ENCODE measurements at regions not wholly inside any gene's neighbourhood (a gene's known extent, or its start where the extent isn't known, plus 50 kb on each side); places are given as distances from the start of the nearest gene placed in this dataset.

DNA sequence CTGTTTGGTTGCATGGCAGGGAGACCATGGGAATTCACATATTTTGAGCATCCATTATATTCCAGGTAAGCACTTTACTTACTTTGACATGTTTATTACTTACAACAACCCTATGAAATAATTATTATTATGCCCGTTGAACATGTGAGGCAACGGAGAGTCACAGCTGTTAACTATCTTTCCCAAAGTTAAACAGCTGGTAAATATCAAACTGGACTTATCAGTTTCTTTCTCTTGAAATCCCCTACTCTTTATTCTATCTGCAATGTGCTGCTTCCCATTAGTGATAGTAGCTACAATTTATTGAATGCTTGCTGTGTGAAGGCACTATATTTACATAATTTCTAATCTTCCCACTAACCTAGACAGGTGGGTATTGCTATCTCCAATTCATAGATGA is 847.7 kb upstream of the MAP3K7 start:
- H3K4me3 Mint-ChIP-seq: no peak overlapping the region

DNA sequence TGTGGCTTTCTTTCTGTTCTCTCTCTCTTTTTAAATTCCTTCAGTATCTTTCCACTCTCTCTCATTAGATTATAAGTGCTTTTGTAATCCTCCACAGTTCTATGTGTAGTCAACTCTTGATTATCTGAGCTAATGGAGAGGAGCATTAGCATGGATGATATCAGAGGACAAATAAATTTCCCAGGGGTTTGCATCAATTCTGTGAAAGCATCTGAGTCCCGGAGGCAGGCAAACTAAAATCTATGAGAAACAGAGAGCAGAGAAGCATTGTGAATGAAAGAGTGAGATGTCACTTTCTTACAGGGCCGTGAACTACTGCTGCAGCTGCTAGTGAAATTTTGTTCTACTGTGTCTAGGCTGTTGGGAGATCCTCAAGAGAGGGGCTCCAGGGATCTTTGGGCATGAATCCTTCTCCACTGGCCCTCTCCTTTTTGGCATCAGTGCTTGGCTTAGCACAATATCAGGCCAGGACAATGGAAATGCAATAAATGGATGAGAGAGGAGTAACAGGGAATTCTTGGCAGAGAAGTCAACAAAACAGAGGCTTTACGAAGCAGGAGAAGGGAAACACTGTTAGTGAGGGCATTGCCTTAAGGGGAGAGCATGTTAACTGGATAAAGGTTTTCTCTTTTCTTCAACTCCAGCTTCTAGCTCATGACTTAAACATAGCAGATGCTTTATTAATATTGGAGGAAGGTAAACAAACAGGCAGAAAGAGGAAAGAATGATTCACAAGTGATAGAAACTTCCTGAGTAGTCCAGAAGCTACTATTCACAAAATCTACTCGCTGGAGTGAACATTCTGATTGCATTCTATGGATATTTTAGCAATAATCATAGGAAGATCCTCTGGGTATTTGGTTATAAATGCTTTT is 847.0 kb upstream of the MAP3K7 start:
- H3K36me3 Mint-ChIP-seq (ENCODE audit: low read depth): no peaks in the 10 kb centered on the region
- H3K27ac Mint-ChIP-seq: no peak overlapping the region
- CTCF ChIA-PET: interaction anchor here (0.6 kb wide), 1 partner anchor 86 kb away, joined by 3 read pairs; no protein-coding TSS in a partner anchor
- no peak for DNase-seq
- no peak overlapping the region for H3K4me3 Mint-ChIP-seq
- H3K27me3 Mint-ChIP-seq (ENCODE audit: low read depth): no peaks in the 10 kb centered on the region
- no peaks in the 10 kb centered on the region for H3K4me1 Mint-ChIP-seq (ENCODE audit: low read depth)
- no peaks in the 10 kb centered on the region for H3K9me3 Mint-ChIP-seq
- intact Hi-C loops (cut with micrococcal nuclease): no loop called here

More for the DNA sequence above, 847.7 kb upstream of the MAP3K7 start:
- CTCF ChIA-PET: no interaction called here
- H3K36me3 Mint-ChIP-seq (ENCODE audit: low read depth): no peaks in the 10 kb centered on the region
- no peaks in the 10 kb centered on the region for H3K9me3 Mint-ChIP-seq
- H3K4me1 Mint-ChIP-seq (ENCODE audit: low read depth): no peaks in the 10 kb centered on the region
- DNase-seq: no peak
- H3K27ac Mint-ChIP-seq: no peak overlapping the region
- H3K27me3 Mint-ChIP-seq (ENCODE audit: low read depth): no peaks in the 10 kb centered on the region
- intact Hi-C loops (cut with micrococcal nuclease): no loop called here

DNA sequence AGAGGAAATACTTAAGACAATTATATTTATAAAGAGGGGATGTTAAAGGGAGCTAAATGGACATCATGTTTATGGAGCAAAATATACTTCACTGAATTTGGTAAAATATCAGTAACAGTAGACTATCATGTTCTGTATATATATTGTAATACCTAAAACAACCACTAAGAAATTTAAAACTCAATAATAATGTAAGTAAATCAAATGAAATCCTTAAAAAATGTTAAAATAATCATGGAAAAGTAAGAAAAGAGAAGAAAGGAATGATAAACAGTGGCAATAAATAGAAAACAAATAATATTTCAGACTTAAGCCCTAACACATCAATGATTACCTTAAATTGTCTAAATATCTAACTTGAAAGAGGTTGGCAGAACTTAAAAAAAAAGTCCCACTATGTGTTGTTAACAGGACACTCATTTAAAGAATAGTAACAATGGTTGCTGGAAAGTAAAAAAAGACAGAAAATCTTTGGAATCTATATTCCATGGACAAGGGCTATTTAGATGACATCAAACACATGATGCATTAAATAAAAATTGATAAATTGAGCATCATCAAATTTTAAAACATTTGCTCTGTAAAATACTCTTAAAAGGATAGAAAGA is 842.2 kb upstream of the MAP3K7 start:
- Mint-ChIP-seq H3K4me3 (no peak overlapping the region), H3K27me3 (ENCODE audit: low read depth) (no peaks in the 10 kb centered on the region), H3K9me3 (no peaks in the 10 kb centered on the region), H3K4me1 (ENCODE audit: low read depth) (no peaks in the 10 kb centered on the region), H3K27ac (no peak overlapping the region), H3K36me3 (ENCODE audit: low read depth) (no peaks in the 10 kb centered on the region)
- no peak for DNase-seq
- intact Hi-C loops (cut with micrococcal nuclease): no loop called here
- CTCF ChIA-PET: interaction anchor here (0.7 kb wide), 1 partner anchor 23 kb away, joined by 3 read pairs; no protein-coding TSS in a partner anchor

DNA sequence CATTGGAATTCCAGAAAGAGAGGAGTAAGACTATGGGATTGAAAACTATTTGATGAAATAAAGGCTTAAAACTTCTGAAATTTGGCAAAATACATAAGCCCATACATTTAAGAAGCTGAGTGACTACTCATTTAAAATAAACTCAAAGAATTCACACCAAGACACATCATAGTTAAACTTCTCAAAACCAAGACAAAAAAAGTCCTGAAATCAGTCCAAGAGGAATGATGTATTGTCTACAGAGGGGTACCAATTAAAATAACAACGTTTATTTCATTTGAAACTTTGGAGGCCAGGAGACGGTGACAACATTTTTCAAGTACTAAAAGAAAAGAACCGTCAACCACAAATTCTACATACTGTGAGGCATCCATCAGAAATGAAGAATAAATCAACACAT is 841.4 kb upstream of the MAP3K7 start:
- H3K9me3 Mint-ChIP-seq: no peaks in the 10 kb centered on the region
- no peak for DNase-seq
- no peaks in the 10 kb centered on the region for H3K27me3 Mint-ChIP-seq (ENCODE audit: low read depth)
- intact Hi-C loops (cut with micrococcal nuclease): no loop called here
- no peak overlapping the region for H3K4me3 Mint-ChIP-seq
- no peak overlapping the region for H3K27ac Mint-ChIP-seq
- CTCF ChIA-PET: interaction anchor here (1.5 kb wide), 1 partner anchor 10 kb away, joined by 4 read pairs; no protein-coding TSS in a partner anchor
- no peaks in the 10 kb centered on the region for H3K4me1 Mint-ChIP-seq (ENCODE audit: low read depth)
- no peaks in the 10 kb centered on the region for H3K36me3 Mint-ChIP-seq (ENCODE audit: low read depth)

DNA sequence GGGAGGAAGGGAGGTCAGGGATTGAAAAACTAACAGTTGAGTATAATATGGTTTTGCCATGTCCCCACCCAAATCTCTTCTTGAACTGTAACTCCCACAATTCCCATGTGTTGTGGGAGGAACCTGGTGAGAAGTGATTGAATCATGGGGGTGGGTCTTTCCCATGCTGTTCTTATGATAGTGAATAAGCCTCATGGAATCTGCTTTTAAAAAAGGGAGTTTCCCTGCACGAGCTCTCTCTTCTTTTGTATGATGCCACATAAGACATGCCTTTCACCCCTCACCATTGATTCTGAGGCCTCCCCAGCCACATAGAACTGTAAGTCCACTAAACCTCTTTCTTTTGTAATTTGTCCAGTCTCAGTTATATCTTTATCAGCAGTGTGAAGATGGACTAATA is 833.4 kb upstream of the MAP3K7 start:
- intact Hi-C loops (cut with micrococcal nuclease): no loop called here
- CTCF ChIA-PET: no interaction called here
- H3K4me1 Mint-ChIP-seq (ENCODE audit: low read depth): no peaks in the 10 kb centered on the region
- no peak overlapping the region for H3K4me3 Mint-ChIP-seq
- H3K27ac Mint-ChIP-seq: no peak overlapping the region
- no peak for DNase-seq
- peaks cover 15% of the 10 kb centered on the region for H3K9me3 Mint-ChIP-seq
- H3K27me3 Mint-ChIP-seq (ENCODE audit: low read depth): no peaks in the 10 kb centered on the region
- H3K36me3 Mint-ChIP-seq (ENCODE audit: low read depth): no peaks in the 10 kb centered on the region

DNA sequence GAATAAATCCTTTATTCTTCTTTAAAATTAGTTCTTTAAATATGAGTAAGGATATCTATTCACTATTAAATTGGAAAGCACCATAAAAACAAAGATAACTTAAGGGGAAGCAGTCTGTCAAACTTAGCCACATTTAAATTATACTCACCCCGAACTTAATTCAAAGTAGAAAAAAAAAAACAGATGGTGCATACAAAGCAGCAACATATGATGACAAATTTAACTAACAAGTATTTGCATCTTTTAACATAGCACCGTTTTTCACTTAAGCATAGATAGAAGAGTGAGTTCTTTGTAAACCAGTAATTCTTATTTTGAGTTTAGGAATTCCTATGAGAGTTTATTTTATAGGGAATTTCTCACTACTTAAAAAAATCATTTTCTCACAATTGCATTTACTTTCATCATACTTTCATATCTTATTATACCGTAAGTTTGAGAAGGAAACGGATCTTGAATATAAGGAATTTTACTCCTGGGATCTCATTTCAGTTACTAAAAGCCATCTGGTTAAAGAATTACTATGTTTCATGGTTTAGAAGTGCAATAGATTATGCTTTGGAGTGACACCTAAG is 828.2 kb upstream of the MAP3K7 start:
- Mint-ChIP-seq H3K4me3 (no peak overlapping the region), H3K36me3 (ENCODE audit: low read depth) (no peaks in the 10 kb centered on the region), H3K9me3 (peaks cover 6% of the 10 kb centered on the region), H3K4me1 (ENCODE audit: low read depth) (no peaks in the 10 kb centered on the region), H3K27me3 (ENCODE audit: low read depth) (no peaks in the 10 kb centered on the region), H3K27ac (no peak overlapping the region)
- CTCF ChIA-PET: no interaction called here
- intact Hi-C loops (cut with micrococcal nuclease): no loop called here
- no peak for DNase-seq

DNA sequence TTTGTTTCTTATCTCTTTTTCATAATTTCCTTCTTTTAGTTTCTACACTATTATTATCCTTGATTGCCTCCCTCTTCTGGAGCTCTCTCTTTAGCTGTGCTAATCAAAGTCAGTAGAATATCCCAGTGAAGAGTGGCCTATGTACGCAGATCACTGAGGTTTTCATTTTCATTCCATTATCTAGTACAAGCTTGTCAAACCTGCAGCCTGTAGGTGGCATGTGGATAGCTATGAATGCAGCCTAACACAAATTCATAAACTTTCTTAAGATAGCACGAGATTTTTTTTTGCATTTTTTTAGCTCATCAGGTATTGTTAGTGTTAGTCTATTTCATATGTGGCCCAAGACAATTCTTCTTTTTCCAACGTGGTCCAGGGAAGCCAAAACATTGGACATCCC is 825.7 kb upstream of the MAP3K7 start:
- Mint-ChIP-seq H3K9me3 (no peaks in the 10 kb centered on the region), H3K27ac (no peak overlapping the region), H3K4me1 (ENCODE audit: low read depth) (no peaks in the 10 kb centered on the region), H3K36me3 (ENCODE audit: low read depth) (no peaks in the 10 kb centered on the region), H3K4me3 (no peak overlapping the region), H3K27me3 (ENCODE audit: low read depth) (no peaks in the 10 kb centered on the region)
- CTCF ChIA-PET: interaction anchor here (0.8 kb wide), 1 partner anchor 330 kb away, joined by 7 read pairs; no protein-coding TSS in a partner anchor
- intact Hi-C loops (cut with micrococcal nuclease): no loop called here
- no peak for DNase-seq

DNA sequence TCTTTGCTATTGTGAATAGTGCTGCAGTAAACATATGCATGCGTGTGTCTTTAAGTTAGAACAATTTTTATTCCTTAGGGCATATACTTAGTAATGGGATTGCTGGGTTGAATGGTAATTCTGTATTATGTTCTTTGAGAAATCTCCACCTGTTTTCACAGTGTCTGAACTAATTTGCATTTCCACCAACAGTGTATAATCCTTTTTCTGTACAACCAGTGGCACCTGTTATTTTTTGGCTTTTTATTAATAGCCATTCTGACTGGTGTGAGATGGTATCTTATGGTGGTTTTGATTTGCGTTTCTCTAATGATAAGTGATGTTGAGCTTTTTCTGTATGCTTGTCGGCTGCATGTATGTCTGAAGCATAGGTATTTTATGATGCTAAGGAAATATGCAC is 820.8 kb upstream of the MAP3K7 start:
- no peaks in the 10 kb centered on the region for H3K27me3 Mint-ChIP-seq (ENCODE audit: low read depth)
- H3K9me3 Mint-ChIP-seq: no peaks in the 10 kb centered on the region
- no peak overlapping the region for H3K27ac Mint-ChIP-seq
- H3K4me3 Mint-ChIP-seq: no peak overlapping the region
- no peaks in the 10 kb centered on the region for H3K36me3 Mint-ChIP-seq (ENCODE audit: low read depth)
- no peak for DNase-seq
- CTCF ChIA-PET: no interaction called here
- no peaks in the 10 kb centered on the region for H3K4me1 Mint-ChIP-seq (ENCODE audit: low read depth)
- intact Hi-C loops (cut with micrococcal nuclease): no loop called here

DNA sequence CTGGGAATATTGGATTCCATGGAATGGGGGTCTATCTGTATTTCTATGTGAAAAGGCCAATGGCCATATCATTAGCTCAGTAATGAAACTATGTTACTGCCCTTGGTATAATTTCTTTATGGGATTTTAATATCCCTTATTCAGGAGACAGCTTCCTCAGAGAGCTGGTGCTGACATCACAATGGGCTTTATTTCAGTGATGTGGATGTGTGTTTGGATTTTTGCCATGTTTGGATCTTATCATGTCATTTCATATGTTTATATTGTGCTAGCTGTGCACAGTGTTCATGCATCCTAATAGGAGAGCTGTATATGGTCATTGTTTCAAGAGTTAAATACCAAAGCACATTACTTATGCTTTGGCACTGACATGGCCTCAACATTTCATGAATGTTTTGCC is 806.1 kb upstream of the MAP3K7 start:
- CTCF ChIA-PET: interaction anchor here (0.8 kb wide), 1 partner anchor 479 kb away, joined by 3 read pairs; no protein-coding TSS in a partner anchor
- DNase-seq: no peak
- intact Hi-C loops (cut with micrococcal nuclease): no loop called here
- H3K36me3 Mint-ChIP-seq (ENCODE audit: low read depth): no peaks in the 10 kb centered on the region
- no peak overlapping the region for H3K27ac Mint-ChIP-seq
- H3K4me3 Mint-ChIP-seq: no peak overlapping the region
- H3K4me1 Mint-ChIP-seq (ENCODE audit: low read depth): no peaks in the 10 kb centered on the region
- H3K9me3 Mint-ChIP-seq: peaks cover 6% of the 10 kb centered on the region
- no peaks in the 10 kb centered on the region for H3K27me3 Mint-ChIP-seq (ENCODE audit: low read depth)

DNA sequence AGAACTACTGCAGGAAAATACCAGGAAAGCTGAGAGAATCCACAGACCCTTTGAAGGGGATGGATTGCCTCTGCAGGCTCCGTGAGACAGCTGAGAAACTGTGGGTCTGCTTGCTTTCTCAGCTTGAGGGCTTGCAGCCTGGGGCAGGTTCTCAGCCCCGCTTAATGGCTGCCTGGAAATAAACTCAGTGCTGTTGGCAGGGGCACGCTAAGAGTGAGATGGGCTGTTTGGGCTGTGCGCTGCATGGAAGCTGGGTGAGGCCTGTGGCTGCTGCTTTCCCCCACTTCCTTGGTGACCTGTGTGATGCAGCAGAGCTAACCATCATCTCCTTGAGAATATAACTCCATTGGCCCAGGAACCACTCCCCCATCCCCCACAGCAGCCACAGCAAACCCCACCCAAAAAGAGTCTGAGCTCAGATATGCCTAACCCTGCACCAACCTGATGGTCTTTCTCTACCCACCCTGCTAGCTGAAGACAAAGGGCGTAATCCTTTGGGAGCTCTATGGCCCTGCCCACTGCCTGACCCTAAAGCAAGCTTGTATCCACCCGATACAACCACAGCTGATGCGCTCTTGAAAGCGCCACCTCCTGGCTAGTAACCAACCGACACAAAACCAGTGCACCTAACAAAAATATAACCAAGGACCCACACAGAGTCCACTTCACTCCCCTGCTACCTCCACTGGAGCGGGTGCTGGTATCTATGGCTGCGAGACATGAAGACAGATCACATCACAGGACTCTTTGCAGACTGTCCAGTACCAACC is 800.6 kb upstream of the MAP3K7 start:
- no peak overlapping the region for H3K27ac Mint-ChIP-seq
- no peak overlapping the region for H3K4me3 Mint-ChIP-seq
- no peaks in the 10 kb centered on the region for H3K27me3 Mint-ChIP-seq (ENCODE audit: low read depth)
- no peaks in the 10 kb centered on the region for H3K36me3 Mint-ChIP-seq (ENCODE audit: low read depth)
- peaks cover 10% of the 10 kb centered on the region for H3K9me3 Mint-ChIP-seq
- no peak for DNase-seq
- CTCF ChIA-PET: no interaction called here
- H3K4me1 Mint-ChIP-seq (ENCODE audit: low read depth): no peaks in the 10 kb centered on the region
- intact Hi-C loops (cut with micrococcal nuclease): no loop called here

DNA sequence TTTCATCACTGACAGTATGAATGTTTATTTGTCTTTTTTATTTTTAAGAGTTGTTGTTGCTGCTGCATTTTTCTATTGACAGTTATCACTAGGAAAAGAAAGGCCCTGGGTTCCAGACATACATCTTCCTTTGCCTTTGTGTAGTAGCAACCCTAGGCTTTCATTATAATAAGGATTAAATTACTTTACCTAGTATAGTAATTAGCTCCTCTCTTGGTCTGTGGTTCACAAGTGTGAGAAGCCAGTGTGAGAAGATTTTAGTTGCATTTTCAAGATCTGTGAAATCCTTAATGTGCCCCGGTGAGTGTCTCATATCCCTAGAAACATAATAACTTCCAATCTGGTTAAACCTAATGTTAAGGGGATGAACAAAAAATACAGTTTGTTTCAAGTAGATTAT is 799.3 kb upstream of the MAP3K7 start:
- intact Hi-C loops (cut with micrococcal nuclease): no loop called here
- Mint-ChIP-seq H3K9me3 (peaks cover 7% of the 10 kb centered on the region), H3K4me1 (ENCODE audit: low read depth) (no peaks in the 10 kb centered on the region), H3K4me3 (no peak overlapping the region), H3K27me3 (ENCODE audit: low read depth) (no peaks in the 10 kb centered on the region), H3K27ac (no peak overlapping the region), H3K36me3 (ENCODE audit: low read depth) (no peaks in the 10 kb centered on the region)
- DNase-seq: no peak
- CTCF ChIA-PET: no interaction called here

DNA sequence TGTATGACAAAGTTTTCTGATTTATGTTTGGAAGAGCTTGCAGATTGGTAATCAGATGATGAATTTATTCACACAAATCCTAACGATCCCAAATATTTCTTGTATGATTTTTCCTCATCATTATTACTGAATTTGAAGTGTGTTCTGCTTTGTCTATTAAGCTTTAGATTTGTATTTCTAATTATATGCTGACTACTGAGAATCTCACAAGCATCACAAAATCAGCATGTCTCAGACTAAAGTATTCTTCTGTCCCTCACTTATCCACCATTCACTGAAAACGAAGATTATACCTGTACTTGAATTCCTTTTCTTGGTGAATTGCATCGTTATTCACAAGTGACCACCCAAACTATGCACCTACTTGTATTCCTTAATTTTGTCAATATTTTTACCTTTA is 796.3 kb upstream of the MAP3K7 start:
- CTCF ChIA-PET: no interaction called here
- H3K27ac Mint-ChIP-seq: no peak overlapping the region
- H3K9me3 Mint-ChIP-seq: peaks cover 4% of the 10 kb centered on the region

More for the DNA sequence above, 796.3 kb upstream of the MAP3K7 start:
- intact Hi-C loops (cut with micrococcal nuclease): no loop called here
- Mint-ChIP-seq H3K36me3 (ENCODE audit: low read depth) (no peaks in the 10 kb centered on the region), H3K4me3 (no peak overlapping the region), H3K27me3 (ENCODE audit: low read depth) (no peaks in the 10 kb centered on the region), H3K4me1 (ENCODE audit: low read depth) (no peaks in the 10 kb centered on the region)
- no peak for DNase-seq
